Ovary (tissue), 1 donor: ENCODE measurements at regions not wholly inside any gene's neighbourhood (a gene's known extent, or its start where the extent isn't known, plus 50 kb on each side); places are given as distances from the start of the nearest gene placed in this dataset.

ENCODE experiments used
- EP300 ChIP-seq: sonication (generic); formaldehyde crosslinking; IDR thresholded peaks from one replicate; pipeline ENCODE4 v1.6.1; 2017; ENCODE audit warnings: antibody characterized with exemption
- POLR2A ChIP-seq: fragments of 450-650 bp; IDR thresholded peaks from one replicate; pipeline ENCODE4 v1.6.1; 2017; ENCODE audit warnings: antibody characterized with exemption, mild to moderate bottlenecking, moderate library complexity

- TF ChIP-seq POLR2A (no peak), EP300 (no peak)
Measured at GRCh38 chr1:5009376-5010065, 355.1 kb downstream of the AJAP1 start.
